Esophagus (tissue), 2 donors: ENCODE measurements at regions not wholly inside any gene's neighbourhood (a gene's known extent, or its start where the extent isn't known, plus 50 kb on each side); places are given as distances from the start of the nearest gene placed in this dataset.
"Not testable (repeated sequence)": the region's sequence is repeated elsewhere in the genome, so short reads cannot be mapped to it uniquely, and the experiment has no call there.

Experiments used
- H3K27ac ChIP-seq, 2 donors: one replicate each; pipeline ENCODE4 v1.5.1; 2013; ENCODE audit warnings: low read depth in 2 of 2, mild to moderate bottlenecking in 2 of 2, inconsistent platforms in 1 of 2, low read length in 1 of 2, moderate library complexity in 1 of 2
- H3K27me3 ChIP-seq, 2 donors: one replicate each; pipeline ENCODE4 v1.6.1; 2013; ENCODE audit warnings: low read length in 2 of 2, control low read depth in 1 of 2, mild to moderate bottlenecking in 1 of 2; ENCODE audit not compliant: insufficient read depth in 2 of 2, control insufficient read depth in 1 of 2
- H3K36me3 ChIP-seq, 2 donors: one replicate each; pipeline ENCODE4 v1.6.1; 2013; ENCODE audit warnings: low read length in 1 of 2; ENCODE audit not compliant: control insufficient read depth in 2 of 2, insufficient read depth in 2 of 2
- H3K4me1 ChIP-seq, 2 donors: one replicate each; pipeline ENCODE4 v1.6.1; 2013; ENCODE audit warnings: low read length in 1 of 2; ENCODE audit not compliant: control insufficient read depth in 2 of 2, insufficient read depth in 2 of 2
- H3K4me3 ChIP-seq, 2 donors: one replicate each; pipeline ENCODE4 v1.5.1; 2013; ENCODE audit warnings: low read length in 2 of 2, mild to moderate bottlenecking in 2 of 2, low read depth in 1 of 2, moderate library complexity in 1 of 2
- H3K9me3 ChIP-seq, 2 donors: one replicate each; pipeline ENCODE4 v1.6.1; 2013; ENCODE audit warnings: mild to moderate bottlenecking in 2 of 2, low read depth in 1 of 2, low read length in 1 of 2, moderate library complexity in 1 of 2; ENCODE audit not compliant: control insufficient read depth in 2 of 2, insufficient read depth in 1 of 2
- whole genome bisulfite sequencing, 2 donors: extraction: QIAGEN DNeasy Blood & Tissue Kit; methylation state at CpG; one replicate each; pipeline ENCODE4 v1.1.7; 2013; 5-methylcytosine and 5-hydroxymethylcytosine counted together
- donor health status: healthy with polysubstance abuse.
- donor health status: Bipolar disorder and iron deficiency.

DNA sequence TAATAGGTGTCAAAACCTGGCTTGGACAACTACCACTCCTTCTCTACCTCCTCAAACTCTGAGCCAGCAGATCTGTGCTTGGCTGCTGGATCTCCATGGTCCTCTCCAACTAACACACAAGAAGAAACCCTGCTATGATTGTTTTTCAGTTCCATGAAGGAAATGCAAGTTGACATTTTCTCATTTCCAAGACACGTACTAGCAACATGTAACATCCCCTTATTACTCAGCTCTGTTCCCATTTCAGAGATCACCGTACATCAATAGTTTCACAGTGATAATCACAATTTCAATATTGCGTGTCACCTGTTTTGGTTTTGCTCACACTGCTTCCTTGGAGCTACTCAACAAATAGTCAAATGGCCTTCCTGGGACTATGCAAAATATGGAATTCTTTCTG is 544.6 kb upstream of the DEFB115 start:
- not testable (repeated sequence) for H3K4me1 ChIP-seq, H3K4me3 ChIP-seq, H3K36me3 ChIP-seq, H3K27me3 ChIP-seq, H3K27ac ChIP-seq, H3K9me3 ChIP-seq
- WGBS, 2 donors = 73 to 82% methylated on average over 3 of the region's 3 CpGs

DNA sequence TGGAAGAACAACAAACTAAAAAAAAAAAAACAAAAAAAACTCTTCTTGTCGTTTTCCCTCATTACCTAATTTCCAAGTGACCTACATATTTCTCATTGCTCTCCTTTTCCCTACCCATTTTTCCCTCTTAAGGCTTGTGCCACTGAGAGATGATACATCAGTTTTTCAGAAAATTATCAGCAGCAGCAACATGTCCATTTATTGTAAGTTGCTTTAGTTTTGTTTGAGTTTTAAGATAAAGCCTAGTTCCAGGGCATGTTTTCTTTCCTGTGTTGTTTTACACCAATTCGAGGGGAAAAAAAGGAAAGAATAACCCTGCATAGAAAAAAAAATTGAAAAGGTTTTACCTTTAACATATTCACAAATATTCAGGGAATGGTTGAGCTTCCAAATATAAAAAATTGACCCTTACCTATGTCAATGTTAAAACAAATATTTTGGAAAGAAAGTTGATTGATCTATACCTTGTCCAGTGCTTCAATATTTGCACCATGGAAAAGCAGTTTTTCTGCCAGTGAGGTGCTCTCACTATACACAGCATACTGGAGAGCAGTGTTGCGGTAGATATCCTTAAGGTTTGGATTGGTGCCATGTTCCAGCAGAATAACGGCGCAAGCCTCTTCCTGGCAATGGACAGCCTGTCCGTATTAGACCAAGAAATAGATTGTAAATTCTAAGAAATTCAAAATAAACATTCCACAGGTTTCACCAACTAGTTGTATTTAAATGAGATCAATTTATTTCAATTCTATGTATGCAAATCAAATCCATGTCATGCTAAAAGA is 537.9 kb upstream of the DEFB115 start:
- H3K27ac ChIP-seq, H3K36me3 ChIP-seq, H3K4me3 ChIP-seq, H3K9me3 ChIP-seq, H3K27me3 ChIP-seq, H3K4me1 ChIP-seq: not testable (repeated sequence)
- WGBS, 2 donors = 37 to 53% methylated on average over 6 of the region's 6 CpGs

DNA sequence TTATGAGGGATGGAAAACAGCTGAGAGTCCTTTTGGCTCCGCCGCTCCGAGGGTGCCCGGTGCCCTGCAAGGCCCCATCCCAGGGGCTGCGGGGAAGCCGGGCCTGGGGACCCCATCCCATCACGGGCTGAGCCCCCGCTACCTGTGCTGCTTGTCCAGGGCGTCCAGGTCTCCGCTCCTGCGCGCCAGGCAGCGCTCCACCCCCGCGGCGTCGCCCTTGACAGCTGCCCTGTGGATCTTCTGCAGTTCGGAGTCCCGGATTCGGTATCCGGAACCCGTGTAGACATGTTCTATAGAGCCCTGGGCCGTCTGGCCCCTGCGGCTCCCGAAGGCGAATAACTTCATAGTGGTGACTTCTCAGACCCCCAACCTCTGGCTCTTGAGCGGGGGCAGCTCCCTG is 534.0 kb upstream of the DEFB115 start:
- not testable (repeated sequence) for H3K36me3 ChIP-seq, H3K9me3 ChIP-seq, H3K4me1 ChIP-seq, H3K27ac ChIP-seq, H3K27me3 ChIP-seq
- 8 to 23% methylated on average over 18 to 27 of the region's 27 CpGs for WGBS, 2 donors
- H3K4me3 ChIP-seq = peak overlapping the region; percentile 34 to 44

DNA sequence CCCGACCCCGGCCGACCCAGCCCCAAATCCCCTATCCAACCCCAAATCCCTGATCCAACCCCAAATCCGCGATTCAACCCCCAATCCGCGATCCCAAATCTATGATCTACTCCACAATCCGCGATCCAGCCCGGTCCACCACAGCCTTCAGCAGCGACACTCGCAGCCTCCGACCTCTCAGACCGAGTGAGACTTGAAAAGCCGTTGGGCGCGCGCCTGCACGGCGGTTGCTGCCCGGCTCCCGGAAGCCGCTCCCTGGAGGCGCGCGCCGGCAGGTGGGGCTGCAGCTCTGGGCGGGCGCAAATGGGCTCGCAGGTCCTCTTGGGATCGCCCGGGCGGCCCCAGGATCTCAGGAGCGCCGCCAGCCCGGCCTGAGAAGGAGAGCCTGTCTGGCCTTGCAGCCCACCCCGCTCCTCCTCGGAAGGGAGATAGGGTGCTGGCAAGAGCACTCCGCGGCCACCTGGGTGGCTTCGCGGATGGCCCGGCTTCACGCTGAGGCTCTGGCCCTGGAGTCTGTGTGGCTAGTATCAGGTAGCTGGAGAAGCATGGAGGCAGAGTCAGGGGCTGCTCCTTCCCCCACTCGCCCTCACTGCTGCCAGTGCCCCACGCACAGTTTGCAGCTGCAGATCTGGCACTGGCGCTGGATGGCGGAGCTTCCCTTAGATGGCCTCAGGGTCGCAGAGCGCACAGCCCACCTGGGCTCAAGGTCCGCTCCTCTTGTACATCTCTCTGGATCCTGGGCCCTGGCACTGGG is 533.4 kb upstream of the DEFB115 start:
- 10 to 22% methylated on average over 42 to 51 of the region's 51 CpGs for WGBS, 2 donors
- not testable (repeated sequence) for H3K27ac ChIP-seq
- peak overlapping the region; percentile 34 to 44 for H3K4me3 ChIP-seq

DNA sequence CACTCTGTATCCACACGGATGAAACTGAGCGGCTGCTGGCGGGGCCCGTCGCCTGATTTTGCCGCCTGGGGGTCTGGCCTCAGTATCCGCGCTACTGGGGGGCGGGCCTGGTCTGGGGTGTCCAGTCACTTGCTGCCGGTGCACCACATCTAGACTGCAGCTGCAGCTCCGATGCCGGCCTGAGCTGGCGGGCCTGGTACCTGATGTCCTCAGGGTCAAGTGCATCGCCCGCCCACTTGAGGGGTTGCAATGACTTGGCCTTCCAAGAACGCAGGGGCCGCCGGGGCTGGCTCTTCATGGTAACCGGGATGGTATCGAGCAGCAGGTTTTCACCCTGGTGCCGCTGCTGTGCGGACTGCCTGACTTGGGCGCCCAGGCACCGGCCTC is 532.8 kb upstream of the DEFB115 start:
- H3K4me3 ChIP-seq = peak overlapping the region; percentile 34 to 44
- not testable (repeated sequence) for H3K27ac ChIP-seq, H3K4me1 ChIP-seq, H3K27me3 ChIP-seq, H3K9me3 ChIP-seq, H3K36me3 ChIP-seq
- 58 to 69% methylated on average over 24 of the region's 24 CpGs for WGBS, 2 donors

More for the DNA sequence above, 533.4 kb upstream of the DEFB115 start:
- H3K36me3 ChIP-seq, H3K9me3 ChIP-seq, H3K4me1 ChIP-seq, H3K27me3 ChIP-seq: not testable (repeated sequence)

DNA sequence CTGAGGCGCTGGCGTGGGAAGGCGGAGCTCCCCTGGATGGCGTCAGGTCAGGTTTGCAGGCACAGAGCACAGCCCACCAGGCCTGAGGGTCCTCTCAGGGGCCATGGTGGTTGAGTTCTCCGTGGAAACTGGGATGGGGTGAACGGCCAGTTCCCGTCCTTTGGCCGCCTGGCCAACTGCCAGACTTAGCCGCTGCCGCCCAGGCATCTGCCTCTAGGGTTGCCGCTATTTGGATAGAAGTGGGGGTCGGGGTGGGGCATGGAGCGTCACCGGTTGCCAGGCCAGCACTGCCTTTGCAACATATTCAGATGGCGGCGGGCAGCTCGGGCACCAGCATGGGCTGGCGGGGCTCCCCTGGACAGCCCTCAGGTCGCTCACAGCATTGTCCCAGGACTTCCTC is 532.3 kb upstream of the DEFB115 start:
- not testable (repeated sequence) for H3K36me3 ChIP-seq, H3K9me3 ChIP-seq, H3K4me1 ChIP-seq, H3K27ac ChIP-seq, H3K27me3 ChIP-seq, H3K4me3 ChIP-seq
- 83 to 88% methylated on average over 19 of the region's 19 CpGs for WGBS, 2 donors

DNA sequence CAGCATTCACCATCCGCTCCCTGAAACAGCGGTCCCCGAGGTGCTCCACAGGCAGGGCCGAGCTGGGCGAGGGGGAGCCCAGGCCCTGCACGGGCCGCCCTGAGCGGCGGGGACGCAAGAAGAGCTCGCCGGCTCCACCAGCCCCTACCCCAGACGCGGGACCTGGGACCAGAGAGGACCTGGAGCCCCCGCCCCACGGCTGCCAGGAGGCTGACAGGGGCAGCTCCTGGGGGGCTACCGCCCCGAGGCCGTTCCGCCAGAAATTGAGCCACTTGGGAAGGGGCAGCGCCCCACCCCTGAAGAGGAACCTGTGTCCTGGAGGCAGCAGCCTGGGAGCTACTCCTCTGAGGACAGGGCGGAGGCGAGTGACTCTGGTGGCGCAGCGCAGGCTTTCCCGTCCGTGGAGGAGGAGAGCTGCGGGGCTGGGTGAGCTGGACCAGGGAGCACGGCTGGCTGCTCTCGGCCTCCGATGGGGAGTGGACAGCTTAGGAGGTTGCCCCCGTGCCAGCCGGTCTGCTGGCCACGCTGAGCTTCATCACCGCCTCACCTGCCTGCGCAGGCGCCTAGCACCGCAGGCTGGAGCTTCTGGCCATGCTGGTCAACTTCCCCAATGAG is 529.1 kb upstream of the DEFB115 start:
- H3K4me1 ChIP-seq, H3K9me3 ChIP-seq, H3K36me3 ChIP-seq, H3K27me3 ChIP-seq, H3K27ac ChIP-seq, H3K4me3 ChIP-seq: not testable (repeated sequence)
- 92 to 94% methylated on average over 37 to 38 of the region's 38 CpGs for WGBS, 2 donors
